ENCODE measurements at regions not wholly inside any gene's neighbourhood (a gene's known extent, or its start where the extent isn't known, plus 50 kb on each side); places are given as distances from the start of the nearest gene placed in this dataset.

GRCh38 chr14:86911486-86911885 is 1081.5 kb downstream of the GALC start:
- no peaks in the 10 kb centered on the region for H3K27me3 Mint-ChIP-seq (ENCODE audit: insufficient read depth, low read depth, poor library complexity)
- no peak overlapping the region for H3K27ac Mint-ChIP-seq
- ATAC-seq (no peak), DNase-seq (ENCODE audit: low spot score) (no peak)
- TF ChIP-seq POLR2AphosphoS5 (IDR thresholded peaks at IDR 0.05; ENCODE audit: low read depth) (no peak), REST (IDR thresholded peaks at IDR 0.05; ENCODE audit: unreplicated experiment) (no peak), ZNF114 (CRISPR knock-in tag; IDR thresholded peaks at IDR 0.05) (no peak), CTCF (conservative IDR thresholded peaks at IDR 0.05; ENCODE audit: low read depth in 2 of 2) (no peak), EZH2phosphoT487 (IDR thresholded peaks at IDR 0.05; ENCODE audit: unreplicated experiment) (no peak), JUNB (IDR thresholded peaks at IDR 0.05; ENCODE audit: unreplicated experiment) (no peak), NANOG (IDR thresholded peaks at IDR 0.05; ENCODE audit: borderline replicate concordance) (no peak), ZNF331 (CRISPR knock-in tag; IDR thresholded peaks at IDR 0.05; ENCODE audit: low read depth) (no peak), CREB1 (CRISPR knock-in tag; IDR thresholded peaks at IDR 0.05; ENCODE audit: low read depth) (no peak), ZNF462 (CRISPR knock-in tag; IDR thresholded peaks at IDR 0.05) (no peak), STAT1 (IDR thresholded peaks at IDR 0.05; ENCODE audit: unreplicated experiment) (no peak), EZH2 (IDR thresholded peaks at IDR 0.05; ENCODE audit: low read depth, unreplicated experiment) (no peak), ETS1 (IDR thresholded peaks at IDR 0.05) (no peak)
- H3K4me1 ChIP-seq (ENCODE audit: insufficient read depth), result no peaks in the 10 kb centered on the region
- no peaks in the 10 kb centered on the region for H3K27me3 ChIP-seq (ENCODE audit: insufficient read depth)
- no peaks in the 10 kb centered on the region for H3K79me2 ChIP-seq (replicated peaks; ENCODE audit: insufficient read depth)
- no peak overlapping the region for H2AFZ ChIP-seq
- no peaks in the 10 kb centered on the region for H3K9me3 Mint-ChIP-seq
- no peaks in the 10 kb centered on the region for H3F3A ChIP-seq (replicated peaks; ENCODE audit: low read depth)
- H3K36me3 ChIP-seq (ENCODE audit: insufficient read depth), result no peaks in the 10 kb centered on the region
- no peaks in the 10 kb centered on the region for H4K20me1 ChIP-seq (replicated peaks; ENCODE audit: insufficient read depth)
- no peaks in the 10 kb centered on the region for H3K36me3 Mint-ChIP-seq (ENCODE audit: low read depth)
- H3K4me2 ChIP-seq, result no peak overlapping the region
- H3K27ac ChIP-seq (ENCODE audit: low read depth), result no peak overlapping the region
- H3K4me3 ChIP-seq, result no peak overlapping the region
- no peaks in the 10 kb centered on the region for H3K9me2 ChIP-seq (ENCODE audit: insufficient read depth)
- no peak overlapping the region for H3K4me3 Mint-ChIP-seq
- no peaks in the 10 kb centered on the region for H3K4me1 Mint-ChIP-seq

Data from GM23338 (cell line).